H9 (cell line): ENCODE measurements at regions not wholly inside any gene's neighbourhood (a gene's known extent, or its start where the extent isn't known, plus 50 kb on each side); places are given as distances from the start of the nearest gene placed in this dataset.

Experiments used
- DNase-seq: peaks from one replicate; pipeline ENCODE4 v3.0.0-alpha.2; 2017
- H2AFZ ChIP-seq: one replicate; pipeline ENCODE4 v1.6.1; 2013; ENCODE audit warnings: mild to moderate bottlenecking, low read length, control low read depth, moderate library complexity
- H2AK5ac ChIP-seq: 2 replicates; pipeline ENCODE4 v1.6.1; 2013; ENCODE audit warnings: low read length, control low read depth, mixed read lengths; ENCODE audit not compliant: insufficient read length
- H2BK120ac ChIP-seq: one replicate; pipeline ENCODE4 v1.6.1; 2013; ENCODE audit warnings: low read depth, mild to moderate bottlenecking, low read length, control low read depth, inconsistent platforms; ENCODE audit not compliant: poor library complexity, severe bottlenecking
- H2BK12ac ChIP-seq: 2 replicates; pipeline ENCODE4 v1.6.1; 2013; ENCODE audit warnings: low read length, control low read depth, mixed read lengths, low read depth; ENCODE audit not compliant: insufficient read length
- H2BK15ac ChIP-seq: 2 replicates; pipeline ENCODE4 v1.6.1; 2013; ENCODE audit warnings: low read depth, low read length, control low read depth
- H2BK20ac ChIP-seq: one replicate; pipeline ENCODE4 v1.6.1; 2013; ENCODE audit warnings: low read depth, mild to moderate bottlenecking, low read length, control low read depth, inconsistent platforms; ENCODE audit not compliant: poor library complexity, severe bottlenecking
- H2BK5ac ChIP-seq: 2 replicates; pipeline ENCODE4 v1.6.1; 2013; ENCODE audit warnings: low read length, control low read depth, mixed read lengths; ENCODE audit not compliant: insufficient read length
- H3K14ac ChIP-seq: 2 replicates; pipeline ENCODE4 v1.6.1; 2013; ENCODE audit warnings: low read length, control low read depth; ENCODE audit not compliant: insufficient read depth
- H3K18ac ChIP-seq: 2 replicates; pipeline ENCODE4 v1.6.1; 2013; ENCODE audit warnings: low read depth, mild to moderate bottlenecking, mixed read lengths, low read length, control low read depth; ENCODE audit not compliant: insufficient read length
- H3K23ac ChIP-seq: 2 replicates; pipeline ENCODE4 v1.6.1; 2013; ENCODE audit warnings: low read length, control low read depth, mixed read lengths, low read depth; ENCODE audit not compliant: insufficient read length
- H3K23me2 ChIP-seq: 2 replicates; pipeline ENCODE4 v1.6.1; 2013; ENCODE audit warnings: low read depth, mild to moderate bottlenecking, mixed read lengths, low read length, control low read depth; ENCODE audit not compliant: insufficient read length, poor library complexity, severe bottlenecking
- H3K27ac ChIP-seq: 2 replicates; pipeline ENCODE4 v1.5.1; 2013; ENCODE audit warnings: low read length, control low read depth, mixed read lengths, low read depth; ENCODE audit not compliant: insufficient read length
- H3K27me3 ChIP-seq: 2 replicates; pipeline ENCODE4 v1.6.1; 2013; ENCODE audit warnings: low read length, control low read depth, inconsistent platforms; ENCODE audit not compliant: insufficient read depth
- H3K4ac ChIP-seq: 2 replicates; pipeline ENCODE4 v1.6.1; 2013; ENCODE audit warnings: low read depth, mild to moderate bottlenecking, control low read depth, inconsistent platforms, low read length, moderate library complexity
- H3K4me1 ChIP-seq: 2 replicates; pipeline ENCODE4 v1.6.1; 2013; ENCODE audit warnings: low read length, control low read depth, inconsistent platforms; ENCODE audit not compliant: insufficient read depth
- H3K4me2 ChIP-seq: 2 replicates; pipeline ENCODE4 v1.6.1; 2013; ENCODE audit warnings: low read length, control low read depth, mixed read lengths; ENCODE audit not compliant: insufficient read length, insufficient read depth
- H3K56ac ChIP-seq: 2 replicates; pipeline ENCODE4 v1.6.1; 2013; ENCODE audit warnings: low read depth, mild to moderate bottlenecking, mixed read lengths, low read length, control low read depth; ENCODE audit not compliant: insufficient read length
- H3K79me1 ChIP-seq: 2 replicates; pipeline ENCODE4 v1.6.1; 2013; ENCODE audit warnings: low read depth, mild to moderate bottlenecking, moderate library complexity, low read length, control low read depth, inconsistent platforms; ENCODE audit not compliant: insufficient read depth, poor library complexity, severe bottlenecking
- H3K79me2 ChIP-seq: 2 replicates; pipeline ENCODE4 v1.6.1; 2013; ENCODE audit warnings: low read length, control low read depth, inconsistent platforms; ENCODE audit not compliant: insufficient read depth
- H3K9ac ChIP-seq: 2 replicates; pipeline ENCODE4 v1.6.1; 2013; ENCODE audit warnings: low read length, control low read depth, mixed read lengths; ENCODE audit not compliant: insufficient read length; ENCODE audit errors: extremely low read depth
- H3K9me3 ChIP-seq: one replicate; pipeline ENCODE4 v1.6.1; 2013; ENCODE audit warnings: low read depth, low read length, inconsistent platforms; ENCODE audit not compliant: control insufficient read depth
- H3T11ph ChIP-seq: one replicate; pipeline ENCODE4 v1.6.1; 2013; ENCODE audit warnings: mild to moderate bottlenecking, low read length, control low read depth, inconsistent platforms
- H4K20me1 ChIP-seq: one replicate; pipeline ENCODE4 v1.6.1; 2013; ENCODE audit not compliant: control insufficient read depth, insufficient read length, insufficient read depth
- H4K5ac ChIP-seq: 2 replicates; pipeline ENCODE4 v1.6.1; 2013; ENCODE audit warnings: low read depth, mild to moderate bottlenecking, mixed read lengths, low read length, control low read depth; ENCODE audit not compliant: insufficient read length
- H4K8ac ChIP-seq: replicated peaks from 2 replicates; pipeline ENCODE4 v1.6.1; 2013; ENCODE audit warnings: low read length, control low read depth, mixed read lengths, low read depth; ENCODE audit not compliant: insufficient read length
- H4K91ac ChIP-seq: 2 replicates; pipeline ENCODE4 v1.6.1; 2013; ENCODE audit warnings: low read depth, mild to moderate bottlenecking, moderate library complexity, mixed read lengths, low read length, control low read depth; ENCODE audit not compliant: insufficient read length
- H3K27ac Mint-ChIP-seq, 3 experiments: 2 replicates in 2 of 3; 3 replicates in 1 of 3; pipeline ENCODE4 v1.8.0; 2020 to 2021; ENCODE audit warnings: mixed read lengths in 3 of 3, mild to moderate bottlenecking in 1 of 3, moderate library complexity in 1 of 3
- H3K27me3 Mint-ChIP-seq: 2 replicates; pipeline ENCODE4 v1.8.0; 2021; ENCODE audit warnings: low read depth, mild to moderate bottlenecking, moderate library complexity, mixed read lengths
- H3K36me3 Mint-ChIP-seq, 3 experiments: 2 replicates in 2 of 3; 3 replicates in 1 of 3; pipeline ENCODE4 v1.8.0; 2020 to 2021; ENCODE audit warnings: low read depth in 3 of 3, mixed read lengths in 3 of 3; ENCODE audit not compliant: insufficient read depth in 1 of 3
- H3K4me1 Mint-ChIP-seq, 2 experiments: 2 replicates each; pipeline ENCODE4 v1.8.0; 2020; ENCODE audit warnings: mixed read lengths in 2 of 2
- H3K4me3 Mint-ChIP-seq, 2 experiments: 2 replicates in 1 of 2; 3 replicates in 1 of 2; pipeline ENCODE4 v1.8.0; 2020 to 2021; ENCODE audit warnings: mild to moderate bottlenecking in 2 of 2, mixed read lengths in 2 of 2, moderate library complexity in 1 of 2
- H3K9me3 Mint-ChIP-seq, 2 experiments: 2 replicates in 1 of 2; 3 replicates in 1 of 2; pipeline ENCODE4 v1.8.0; 2020; ENCODE audit warnings: mild to moderate bottlenecking in 2 of 2, mixed read lengths in 2 of 2, moderate library complexity in 1 of 2
- CTCF ChIP-seq: fragments of 200-600 bp; sonication (generic); conservative IDR thresholded peaks from 3 replicates; pipeline ENCODE4 v1.8.0; 2021; ENCODE audit warnings: antibody characterized with exemption, mild to moderate bottlenecking

- Mint-ChIP-seq H3K36me3 (peaks cover 0 to 4% (median 0%) of the 10 kb centered on the region in 3 experiments; a peak in 1 of 7 replicates), H3K4me1 (peaks cover 0 to 3% of the 10 kb centered on the region in 2 experiments; a peak in 1 of 4 replicates), H3K4me3 (no peak overlapping the region), H3K9me3 (peaks cover 7 to 9% of the 10 kb centered on the region in 2 experiments), H3K27me3 (peaks cover 3% of the 10 kb centered on the region), H3K27ac (no peak overlapping the region)
- Histone ChIP-seq H3K27me3 (no peaks in the 10 kb centered on the region), H3K79me1 (no peaks in the 10 kb centered on the region), H3K4ac (no peak overlapping the region), H3K14ac (no peak overlapping the region), H4K91ac (no peak overlapping the region), H2BK120ac (no peak overlapping the region), H3K4me2 (no peak overlapping the region), H2BK20ac (no peak overlapping the region), H3K9me3 (no peaks in the 10 kb centered on the region), H2AFZ (no peak overlapping the region), H2AK5ac (no peak overlapping the region), H3K9ac (no peak overlapping the region), H3K56ac (no peak overlapping the region), H3K27ac (no peak overlapping the region), H2BK15ac (no peak overlapping the region), H3K23ac (no peak overlapping the region), H3K18ac (no peak overlapping the region), H3K79me2 (no peaks in the 10 kb centered on the region), H3T11ph (no peak overlapping the region), H3K4me1 (no peaks in the 10 kb centered on the region), H3K23me2 (no peaks in the 10 kb centered on the region), H2BK12ac (no peak overlapping the region), H2BK5ac (no peak overlapping the region), H4K8ac (no peak overlapping the region), H4K20me1 (no peaks in the 10 kb centered on the region), H4K5ac (no peak overlapping the region)
- DNase-seq = no peak
- TF ChIP-seq CTCF = no peak
Measured at GRCh38 chr6:40020166-40020565, 85.9 kb upstream of the MOCS1 start.
